IPS-15b (cell line): ENCODE measurements at regions not wholly inside any gene's neighbourhood (a gene's known extent, or its start where the extent isn't known, plus 50 kb on each side); places are given as distances from the start of the nearest gene placed in this dataset.

Experiments
- H3K27me3 ChIP-seq: one replicate; pipeline ENCODE4 v1.6.1; 2013; ENCODE audit warnings: low read length; ENCODE audit not compliant: control insufficient read depth, insufficient read depth
- H3K36me3 ChIP-seq: one replicate; pipeline ENCODE4 v1.6.1; 2013; ENCODE audit warnings: low read length; ENCODE audit not compliant: control insufficient read depth, insufficient read depth
- H3K4me1 ChIP-seq: one replicate; pipeline ENCODE4 v1.6.1; 2013; ENCODE audit warnings: mild to moderate bottlenecking, low read length; ENCODE audit not compliant: control insufficient read depth, insufficient read depth
- H3K4me3 ChIP-seq: one replicate; pipeline ENCODE4 v1.5.1; 2013; ENCODE audit warnings: low read depth, low read length
- H3K9ac ChIP-seq: one replicate; pipeline ENCODE4 v1.6.1; 2013; ENCODE audit warnings: low read depth, mild to moderate bottlenecking, low read length
- H3K9me3 ChIP-seq: one replicate; pipeline ENCODE4 v1.6.1; 2013; ENCODE audit warnings: mild to moderate bottlenecking, low read length; ENCODE audit not compliant: control insufficient read depth, insufficient read depth

GRCh38 chr1:223006371-223006770, 136.7 kb downstream of the TLR5 start:
- no peak overlapping the region for H3K9ac ChIP-seq
- H3K27me3 ChIP-seq = no peaks in the 10 kb centered on the region
- H3K9me3 ChIP-seq = no peaks in the 10 kb centered on the region
- peaks cover 2% of the 10 kb centered on the region for H3K36me3 ChIP-seq
- H3K4me3 ChIP-seq = no peak overlapping the region
- peaks cover 33% of the 10 kb centered on the region for H3K4me1 ChIP-seq

- Histone ChIP-seq H3K4me3 (no peak overlapping the region), H3K9me3 (no peaks in the 10 kb centered on the region), H3K4me1 (peaks cover 29% of the 10 kb centered on the region), H3K27me3 (no peaks in the 10 kb centered on the region), H3K36me3 (peaks cover 2% of the 10 kb centered on the region), H3K9ac (no peak overlapping the region)
Observed at GRCh38 chr1:223006917-223007648, 136.0 kb downstream of the TLR5 start.

GRCh38 chr1:223007935-223008334, 135.1 kb downstream of the TLR5 start:
- Histone ChIP-seq H3K9me3 (no peaks in the 10 kb centered on the region), H3K4me3 (no peak overlapping the region), H3K4me1 (peaks cover 29% of the 10 kb centered on the region), H3K36me3 (peaks cover 2% of the 10 kb centered on the region), H3K27me3 (no peaks in the 10 kb centered on the region), H3K9ac (no peak overlapping the region)

- H3K9ac ChIP-seq = no peak overlapping the region
- H3K4me1 ChIP-seq = peaks cover 29% of the 10 kb centered on the region
- no peaks in the 10 kb centered on the region for H3K9me3 ChIP-seq
- peaks cover 2% of the 10 kb centered on the region for H3K36me3 ChIP-seq
- H3K27me3 ChIP-seq = no peaks in the 10 kb centered on the region
- H3K4me3 ChIP-seq = no peak overlapping the region
Observed at GRCh38 chr1:223008808-223009207, 134.2 kb downstream of the TLR5 start.

GRCh38 chr1:223009406-223009805, 133.6 kb downstream of the TLR5 start:
- peaks cover 29% of the 10 kb centered on the region for H3K4me1 ChIP-seq
- H3K27me3 ChIP-seq = no peaks in the 10 kb centered on the region
- no peak overlapping the region for H3K4me3 ChIP-seq
- H3K36me3 ChIP-seq = peaks cover 2% of the 10 kb centered on the region
- no peak overlapping the region for H3K9ac ChIP-seq
- no peaks in the 10 kb centered on the region for H3K9me3 ChIP-seq

- Histone ChIP-seq H3K4me3 (no peak overlapping the region), H3K9me3 (no peaks in the 10 kb centered on the region), H3K36me3 (no peaks in the 10 kb centered on the region), H3K9ac (no peak overlapping the region), H3K27me3 (no peaks in the 10 kb centered on the region), H3K4me1 (peaks cover 29% of the 10 kb centered on the region)
Observed at GRCh38 chr1:223010582-223011504, 132.2 kb downstream of the TLR5 start.

GRCh38 chr1:223011505-223011856, 131.6 kb downstream of the TLR5 start:
- H3K4me3 ChIP-seq = no peak overlapping the region
- H3K9ac ChIP-seq = no peak overlapping the region
- H3K4me1 ChIP-seq = peaks cover 29% of the 10 kb centered on the region
- H3K36me3 ChIP-seq = peaks cover 3% of the 10 kb centered on the region
- no peaks in the 10 kb centered on the region for H3K9me3 ChIP-seq
- no peaks in the 10 kb centered on the region for H3K27me3 ChIP-seq

- Histone ChIP-seq H3K27me3 (no peaks in the 10 kb centered on the region), H3K4me1 (peaks cover 27% of the 10 kb centered on the region), H3K36me3 (peaks cover 11% of the 10 kb centered on the region), H3K4me3 (no peak overlapping the region), H3K9ac (no peak overlapping the region), H3K9me3 (no peaks in the 10 kb centered on the region)
Observed at GRCh38 chr1:223012176-223012788, 130.8 kb downstream of the TLR5 start.

GRCh38 chr1:223012938-223013337, 130.1 kb downstream of the TLR5 start:
- Histone ChIP-seq H3K4me3 (no peak overlapping the region), H3K27me3 (no peaks in the 10 kb centered on the region), H3K9ac (no peak overlapping the region), H3K4me1 (peaks cover 22% of the 10 kb centered on the region), H3K36me3 (peaks cover 15% of the 10 kb centered on the region), H3K9me3 (no peaks in the 10 kb centered on the region)

GRCh38 chr1:223014142-223014873, 128.7 kb downstream of the TLR5 start:
- Histone ChIP-seq H3K27me3 (no peaks in the 10 kb centered on the region), H3K4me1 (peaks cover 10% of the 10 kb centered on the region), H3K36me3 (peaks cover 16% of the 10 kb centered on the region)

GRCh38 chr1:223016381-223016780, 126.7 kb downstream of the TLR5 start:
- Histone ChIP-seq H3K36me3 (peaks cover 27% of the 10 kb centered on the region), H3K4me1 (peaks cover 4% of the 10 kb centered on the region), H3K27me3 (no peaks in the 10 kb centered on the region), H3K9me3 (no peaks in the 10 kb centered on the region), H3K9ac (no peak overlapping the region), H3K4me3 (no peak overlapping the region)

More at GRCh38 chr1:223014142-223014873, 128.7 kb downstream of the TLR5 start:
- Histone ChIP-seq H3K9me3 (no peaks in the 10 kb centered on the region), H3K4me3 (no peak overlapping the region), H3K9ac (no peak overlapping the region)
